HG02798 (cell line): ENCODE measurements at regions not wholly inside any gene's neighbourhood (a gene's known extent, or its start where the extent isn't known, plus 50 kb on each side); places are given as distances from the start of the nearest gene placed in this dataset.

Source experiments
- ATAC-seq: cut with Tn5 transposase; IDR thresholded peaks from one replicate; pipeline ENCODE4 v1.9.1; 2021; ENCODE audit warnings: mild to moderate bottlenecking; ENCODE audit not compliant: unreplicated experiment, poor library complexity

DNA sequence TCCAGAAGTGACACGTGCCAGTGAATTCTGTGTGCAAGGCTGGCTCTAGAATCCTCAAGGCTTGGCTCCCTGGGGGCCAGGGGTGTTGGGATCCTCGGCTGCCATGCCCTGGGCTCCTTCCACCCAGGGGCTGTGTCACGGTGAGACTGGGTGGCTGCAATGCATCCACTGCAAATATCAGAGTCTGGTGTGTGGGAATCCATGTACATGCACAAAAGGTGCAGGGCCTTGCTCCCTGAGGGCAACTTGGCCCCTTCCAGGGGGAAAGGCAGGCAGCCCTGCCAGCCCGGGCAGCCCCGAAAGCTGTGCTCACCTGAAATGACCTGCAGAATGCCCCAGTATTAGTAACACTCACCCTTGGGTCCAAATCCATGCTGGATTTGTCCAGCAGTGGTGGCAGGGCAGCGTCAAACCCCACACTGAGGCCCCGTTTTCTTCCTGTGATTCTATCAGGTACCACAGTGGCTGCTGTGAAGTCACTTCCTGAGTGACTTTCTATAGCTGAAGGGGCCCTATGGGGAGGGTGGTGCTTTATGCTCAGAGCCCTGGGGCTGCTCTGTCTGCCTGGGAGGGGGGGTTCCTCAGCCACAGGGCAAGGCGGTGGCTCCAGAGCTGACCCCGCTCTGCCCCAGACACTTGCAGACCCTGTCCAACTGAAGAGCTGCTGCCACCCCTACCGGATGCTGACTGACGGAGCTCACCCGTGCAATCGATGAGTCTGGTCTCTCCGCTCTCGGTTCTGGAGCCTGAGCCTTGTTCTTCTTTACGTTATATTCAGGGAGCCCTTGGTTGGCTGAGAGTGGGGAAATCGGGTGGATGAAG, 317.7 kb downstream of the GLRX3 start:
- no peak for ATAC-seq

DNA sequence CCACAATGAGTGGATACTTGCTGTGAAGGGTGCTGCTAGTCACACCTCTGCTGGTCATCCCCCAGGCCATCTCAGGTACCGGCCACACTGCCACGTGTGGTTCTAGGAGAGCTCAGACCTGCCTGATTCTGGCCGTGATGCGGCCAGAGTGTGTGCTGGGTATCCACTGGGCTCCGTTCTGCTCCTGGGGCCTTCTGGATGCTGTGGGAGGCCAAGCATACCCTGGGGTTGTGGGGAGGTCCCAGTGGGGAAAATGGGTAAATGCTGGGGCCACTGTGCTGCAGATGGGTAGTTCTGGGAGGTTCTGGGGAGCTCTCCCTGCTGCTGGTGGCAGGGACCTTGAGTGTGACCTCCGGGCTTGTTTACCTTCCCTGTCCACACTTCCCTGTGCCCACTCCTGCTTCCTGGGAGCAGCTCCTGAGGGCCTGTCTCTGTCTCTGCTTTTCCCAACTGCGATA, 318.4 kb downstream of the GLRX3 start:
- ATAC-seq = no peak

DNA sequence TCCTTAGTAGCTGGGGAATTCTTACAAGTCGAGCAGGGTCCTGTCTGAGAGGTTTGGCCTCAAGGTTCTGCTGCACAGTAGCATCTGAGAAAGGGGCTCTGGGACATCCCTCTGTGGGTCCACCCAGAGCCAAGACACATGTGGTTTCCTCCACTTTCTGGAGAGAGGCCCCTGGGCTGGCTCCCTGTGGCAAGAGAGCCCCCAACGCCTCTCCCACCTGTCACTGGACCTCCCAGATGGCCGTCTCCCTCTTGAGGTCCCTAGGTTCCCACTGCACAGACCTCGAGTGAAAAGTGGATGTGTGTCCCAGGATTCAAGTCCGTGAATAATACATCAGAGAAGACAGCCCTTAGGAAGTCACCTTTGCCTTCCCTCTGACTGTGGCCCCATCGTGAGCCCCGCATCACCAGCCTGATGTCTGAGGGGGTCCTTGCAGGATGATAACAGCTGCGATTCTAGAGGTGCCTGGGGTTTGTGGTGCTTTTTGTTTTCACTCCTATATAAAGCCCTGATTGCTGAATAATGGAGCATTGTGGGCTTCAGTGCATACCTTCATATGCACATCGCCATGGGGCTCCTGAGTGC, 319.0 kb downstream of the GLRX3 start:
- no peak for ATAC-seq

GRCh38 chr10:130455791-130456190, 319.6 kb downstream of the GLRX3 start:
- ATAC-seq = no peak

DNA sequence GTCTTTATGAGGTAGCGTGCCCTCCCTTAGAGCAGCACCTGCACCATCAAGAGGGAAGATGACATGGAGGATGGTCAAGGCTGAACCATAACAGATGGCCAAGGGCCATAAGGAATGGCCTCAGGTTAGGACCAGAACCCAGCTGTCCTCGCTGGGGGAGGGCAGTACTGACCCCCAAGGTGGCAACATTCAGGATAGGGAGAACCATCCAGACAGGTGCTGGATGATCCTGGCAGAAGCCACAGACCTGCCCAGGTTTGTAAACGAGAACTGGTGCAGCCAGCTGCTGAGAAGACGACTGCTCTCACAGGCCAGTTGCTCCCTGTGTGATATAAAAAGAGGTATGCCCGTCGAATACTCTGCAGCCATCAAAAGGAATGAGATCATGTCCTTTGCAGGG, 320.4 kb downstream of the GLRX3 start:
- no peak for ATAC-seq

DNA sequence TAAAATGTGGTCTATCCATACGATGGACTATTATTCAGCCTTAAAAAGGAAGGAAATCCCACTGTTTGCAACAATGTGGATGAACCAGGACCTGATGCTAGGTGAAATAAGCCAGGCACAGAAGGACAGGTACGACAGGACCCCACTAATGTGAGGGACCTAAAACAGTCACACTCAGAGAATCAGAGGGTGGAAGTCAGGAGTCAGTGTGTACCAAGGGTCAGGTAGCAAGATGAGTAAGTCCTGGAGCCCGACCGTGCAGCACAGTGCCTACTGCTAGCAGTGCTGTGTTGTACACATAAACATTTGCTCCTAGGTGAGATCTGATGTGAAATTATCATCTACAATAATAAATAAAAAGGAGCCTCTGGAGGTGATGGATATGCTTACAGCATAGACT, 322.3 kb downstream of the GLRX3 start:
- ATAC-seq = no peak

GRCh38 chr10:130459011-130459410, 322.8 kb downstream of the GLRX3 start:
- no peak for ATAC-seq

GRCh38 chr10:130459851-130460490, 323.8 kb downstream of the GLRX3 start:
- no peak for ATAC-seq

GRCh38 chr10:130461631-130462030, 325.4 kb downstream of the GLRX3 start:
- no peak for ATAC-seq

GRCh38 chr10:130463104-130463875, 327.1 kb downstream of the GLRX3 start:
- no peak for ATAC-seq

GRCh38 chr10:130463876-130464364, 327.7 kb downstream of the GLRX3 start:
- ATAC-seq = no peak

GRCh38 chr10:130464426-130464825, 328.2 kb downstream of the GLRX3 start:
- ATAC-seq = no peak

GRCh38 chr10:130466271-130466997, 330.2 kb downstream of the GLRX3 start:
- ATAC-seq = no peak

GRCh38 chr10:130470286-130470685, 334.1 kb downstream of the GLRX3 start:
- no peak for ATAC-seq

- no peak for ATAC-seq
Measured at GRCh38 chr10:130470973-130471372, 334.8 kb downstream of the GLRX3 start.

DNA sequence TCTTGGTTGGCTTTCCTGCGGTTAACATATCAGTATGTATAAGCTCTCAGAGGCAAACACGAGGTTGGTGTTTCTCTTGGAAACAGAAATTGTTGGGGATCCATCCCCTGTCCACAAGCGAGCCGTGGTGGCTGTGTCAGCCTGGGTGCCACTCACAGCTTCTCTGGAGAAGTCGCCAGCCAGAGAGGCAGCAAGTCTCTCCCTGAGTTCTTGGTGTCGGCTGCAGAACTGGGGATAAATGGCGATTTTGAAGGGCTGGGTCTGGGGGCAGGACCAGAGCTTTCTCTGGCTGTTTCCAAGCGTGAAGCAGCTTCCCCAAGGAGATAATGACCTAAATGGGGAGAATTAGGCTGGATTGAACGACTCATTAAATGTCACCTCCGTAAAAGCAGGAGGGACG, 335.3 kb downstream of the GLRX3 start:
- no peak for ATAC-seq

DNA sequence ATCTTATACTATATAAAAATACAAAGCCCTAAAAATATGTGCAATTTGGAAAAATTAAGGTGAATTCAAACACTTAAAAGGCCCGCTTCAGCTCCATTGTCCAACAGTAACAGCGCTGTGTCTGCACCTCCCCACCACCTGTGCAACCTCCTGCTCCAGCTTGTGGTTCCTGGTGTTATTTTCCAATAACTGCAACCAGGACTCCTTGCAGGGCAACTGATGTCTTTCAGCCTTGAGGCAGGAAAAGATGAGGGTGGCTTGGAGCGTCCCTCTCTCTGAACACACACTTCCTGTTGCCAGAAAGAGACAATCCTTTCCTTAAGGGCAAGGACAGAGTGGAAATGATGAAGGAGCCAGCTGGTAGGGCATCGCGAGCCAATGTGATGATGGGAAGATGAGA, 336.0 kb downstream of the GLRX3 start:
- ATAC-seq = no peak

DNA sequence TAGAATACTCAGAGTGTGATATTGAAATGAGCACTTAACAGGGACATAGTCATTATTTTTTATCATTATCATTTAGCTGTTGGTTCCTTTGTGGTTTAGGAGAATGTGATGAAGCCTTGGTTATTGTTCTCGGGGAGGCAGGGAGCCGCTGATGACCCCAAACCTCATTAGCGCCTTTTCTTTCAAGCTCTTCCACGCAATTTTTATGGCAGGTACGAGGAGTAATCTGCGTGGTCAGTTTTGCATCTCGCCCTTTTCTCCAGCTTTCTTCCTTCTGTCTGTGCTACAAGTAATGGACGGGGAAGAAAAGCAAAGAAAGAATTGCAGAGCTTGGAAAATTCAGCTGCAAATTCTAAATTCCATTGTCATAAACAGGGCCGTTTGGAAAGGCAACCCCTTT, 338.4 kb downstream of the GLRX3 start:
- ATAC-seq = no peak

DNA sequence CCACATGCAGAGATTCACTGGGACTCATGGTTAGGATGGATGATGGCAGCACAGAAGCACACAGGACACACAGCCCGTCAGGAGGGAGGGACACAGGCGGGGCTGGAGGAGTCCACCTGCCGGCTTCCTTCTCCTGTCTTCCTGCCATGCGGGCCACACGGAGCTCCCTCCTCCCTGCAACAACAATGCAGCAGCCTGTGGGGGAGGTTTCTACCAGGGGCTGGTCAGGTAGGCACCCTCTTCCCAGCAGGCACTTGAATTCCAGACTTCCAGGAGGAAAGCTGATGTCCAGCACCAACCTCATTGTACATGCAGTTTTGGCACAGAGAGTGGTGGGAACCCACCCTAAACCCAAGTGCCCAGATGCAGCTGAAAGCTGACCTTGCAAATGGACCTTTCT, 341.2 kb downstream of the GLRX3 start:
- no peak for ATAC-seq

DNA sequence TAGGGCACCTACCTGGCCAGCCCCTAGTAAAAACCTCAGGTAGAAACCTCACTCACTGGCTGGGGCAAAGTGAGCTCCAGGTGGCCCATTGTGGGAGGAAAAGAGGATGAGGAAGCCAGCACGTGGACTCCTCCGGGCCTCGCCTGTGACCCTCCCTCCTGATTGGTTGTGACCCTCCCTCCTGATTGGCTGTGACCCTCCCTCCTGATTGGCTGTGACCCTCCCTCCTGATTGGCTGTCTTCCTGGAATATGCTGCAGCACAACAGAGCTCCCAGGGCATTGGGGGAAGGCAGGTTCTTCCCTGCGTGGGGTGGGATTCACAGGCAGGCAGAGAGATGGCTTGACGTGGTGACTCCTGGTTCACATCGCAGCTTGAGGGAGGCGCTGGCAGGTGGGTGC, 343.0 kb downstream of the GLRX3 start:
- ATAC-seq = no peak
